DND-41 (cell line): ENCODE measurements at regions not wholly inside any gene's neighbourhood (a gene's known extent, or its start where the extent isn't known, plus 50 kb on each side); places are given as distances from the start of the nearest gene placed in this dataset.

ENCODE experiments used
- ATAC-seq: fragments of 200-7000 bp; cut with Tn5 transposase; 3 replicates; pipeline ENCODE4 v1.9.1; 2021; ENCODE audit warnings: low read depth; ENCODE audit not compliant: insufficient read depth
- DNase-seq: peaks from one replicate; pipeline ENCODE4 v3.0.0-alpha.2; 2020
- H2AFZ ChIP-seq: 2 replicates; pipeline ENCODE4 v1.6.0; 2012; ENCODE audit warnings: low read depth, low read length
- H3K27ac ChIP-seq: 2 replicates; pipeline ENCODE4 v1.5.1; 2012; ENCODE audit warnings: low read length, inconsistent platforms
- H3K27me3 ChIP-seq: fragments of 200-600 bp; sonication (generic); 2 replicates; pipeline ENCODE4 v1.6.0; 2012; ENCODE audit warnings: low read length, mild to moderate bottlenecking, inconsistent platforms; ENCODE audit not compliant: insufficient read depth, poor library complexity
- H3K36me3 ChIP-seq: 2 replicates; pipeline ENCODE4 v1.5.1; 2012; ENCODE audit warnings: low read length, inconsistent platforms; ENCODE audit not compliant: insufficient read depth
- H3K4me1 ChIP-seq: 2 replicates; pipeline ENCODE4 v1.5.1; 2012; ENCODE audit warnings: mild to moderate bottlenecking, low read length; ENCODE audit not compliant: insufficient read depth
- H3K4me2 ChIP-seq: 2 replicates; pipeline ENCODE4 v1.6.0; 2012; ENCODE audit warnings: mild to moderate bottlenecking, moderate library complexity, low read length, inconsistent platforms; ENCODE audit not compliant: insufficient read depth
- H3K4me3 ChIP-seq, 2 experiments: fragments of 200-600 bp in 1 of 2; shearing (Covaris generic) in 1 of 2; 2 replicates each; pipeline ENCODE4 v1.5.1; 2012 to 2016; ENCODE audit warnings: inconsistent platforms in 2 of 2, low read length in 2 of 2, mild to moderate bottlenecking in 2 of 2, low read depth in 1 of 2, moderate library complexity in 1 of 2
- H3K79me2 ChIP-seq: 2 replicates; pipeline ENCODE4 v1.6.0; 2012; ENCODE audit warnings: low read length, inconsistent platforms; ENCODE audit not compliant: insufficient read depth
- H3K9ac ChIP-seq: 2 replicates; pipeline ENCODE4 v1.6.0; 2012; ENCODE audit warnings: low read depth, mild to moderate bottlenecking, inconsistent platforms, low read length, moderate library complexity
- H3K9me3 ChIP-seq: 2 replicates; pipeline ENCODE4 v1.5.1; 2012; ENCODE audit warnings: low read length, moderate library complexity, mild to moderate bottlenecking, inconsistent platforms; ENCODE audit not compliant: insufficient read depth, severe bottlenecking
- H4K20me1 ChIP-seq: 2 replicates; pipeline ENCODE4 v1.6.0; 2012; ENCODE audit warnings: low read length; ENCODE audit not compliant: insufficient read depth
- CTCF ChIP-seq: IDR thresholded peaks from 2 replicates; pipeline ENCODE4 v1.5.1; 2012; ENCODE audit warnings: borderline replicate concordance, low read length, moderate library complexity, mild to moderate bottlenecking; ENCODE audit not compliant: poor library complexity, severe bottlenecking; ENCODE audit errors: extremely low read depth
- EZH2 ChIP-seq: IDR thresholded peaks from 3 replicates; pipeline ENCODE4 v1.6.1; 2012; ENCODE audit warnings: borderline replicate concordance, low read depth, mild to moderate bottlenecking, moderate library complexity, low read length, inconsistent platforms; ENCODE audit not compliant: severe bottlenecking

DNA sequence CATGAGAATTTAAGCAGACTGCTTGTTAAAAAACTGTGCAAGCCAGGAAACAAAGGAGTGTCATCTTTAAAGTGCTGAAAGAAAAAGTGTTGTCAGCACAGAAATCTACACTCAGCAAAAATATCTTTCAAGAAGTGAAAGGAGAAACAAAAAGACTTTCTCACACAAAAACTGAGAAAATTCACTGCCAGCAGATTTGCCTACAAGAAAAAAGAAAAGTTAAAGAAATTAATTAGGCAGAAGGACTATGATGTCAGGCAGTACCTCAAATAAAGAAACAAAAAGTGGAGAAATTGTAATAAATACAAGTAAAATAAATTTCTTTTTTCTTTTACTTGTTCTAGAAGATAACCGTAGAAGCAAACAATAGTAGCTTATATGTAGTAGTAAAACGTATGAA is 171.6 kb upstream of the CEP162 start:
- ATAC-seq = no peak
- TF ChIP-seq EZH2 (no peak), CTCF (no peak)
- H3K36me3 ChIP-seq = no peaks in the 10 kb centered on the region
- no peaks in the 10 kb centered on the region for H3K4me1 ChIP-seq
- DNase-seq = no peak
- no peaks in the 10 kb centered on the region for H3K9me3 ChIP-seq
- H3K4me3 ChIP-seq = no peak overlapping the region
- H3K9ac ChIP-seq = no peak overlapping the region
- no peaks in the 10 kb centered on the region for H3K27me3 ChIP-seq
- no peak overlapping the region for H3K27ac ChIP-seq
- H4K20me1 ChIP-seq = no peaks in the 10 kb centered on the region
- H3K4me2 ChIP-seq = no peak overlapping the region
- no peaks in the 10 kb centered on the region for H3K79me2 ChIP-seq
- no peak overlapping the region for H2AFZ ChIP-seq

DNA sequence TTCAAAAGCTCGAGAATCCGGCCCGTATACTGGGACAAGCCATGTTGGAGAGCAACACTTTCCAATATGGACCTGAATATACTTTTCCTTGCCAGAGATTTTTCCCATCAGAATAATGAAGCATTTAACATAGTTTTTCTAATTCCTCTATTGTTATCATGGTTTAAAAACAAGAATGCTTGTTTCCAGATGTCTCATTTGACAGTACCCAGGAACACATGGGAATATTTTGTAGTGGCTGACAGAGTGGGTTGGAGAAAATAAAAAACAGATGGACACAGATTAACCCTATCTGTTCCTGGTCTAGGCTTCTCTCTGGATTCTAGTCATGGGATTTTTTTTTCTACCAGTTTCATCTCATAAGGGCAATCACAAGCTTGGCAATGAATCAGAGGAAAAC is 164.8 kb upstream of the CEP162 start:
- TF ChIP-seq CTCF (no peak), EZH2 (no peak)

GRCh38 chr6:84390851-84391250 is 163.4 kb upstream of the CEP162 start:
- Histone ChIP-seq H3K27me3 (no peaks in the 10 kb centered on the region), H3K9me3 (no peaks in the 10 kb centered on the region), H3K4me2 (no peak overlapping the region), H2AFZ (no peak overlapping the region), H4K20me1 (no peaks in the 10 kb centered on the region), H3K9ac (no peak overlapping the region), H3K36me3 (no peaks in the 10 kb centered on the region), H3K4me3 (no peak overlapping the region), H3K79me2 (no peaks in the 10 kb centered on the region), H3K4me1 (no peaks in the 10 kb centered on the region), H3K27ac (no peak overlapping the region)
- ATAC-seq = no peak
- DNase-seq = no peak
- no peak for TF ChIP-seq CTCF
- TF ChIP-seq EZH2 = no peak

More for the DNA sequence above, 164.8 kb upstream of the CEP162 start:
- ATAC-seq = no peak
- no peaks in the 10 kb centered on the region for H3K27me3 ChIP-seq
- DNase-seq = no peak
- H3K27ac ChIP-seq = no peak overlapping the region
- H3K9ac ChIP-seq = no peak overlapping the region
- no peaks in the 10 kb centered on the region for H3K9me3 ChIP-seq
- no peaks in the 10 kb centered on the region for H3K79me2 ChIP-seq
- no peaks in the 10 kb centered on the region for H3K4me1 ChIP-seq
- H3K4me2 ChIP-seq = no peak overlapping the region
- no peaks in the 10 kb centered on the region for H4K20me1 ChIP-seq
- H2AFZ ChIP-seq = no peak overlapping the region
- H3K4me3 ChIP-seq = no peak overlapping the region
- H3K36me3 ChIP-seq = no peaks in the 10 kb centered on the region

- Histone ChIP-seq H3K27me3 (no peaks in the 10 kb centered on the region), H3K9me3 (no peaks in the 10 kb centered on the region), H3K9ac (no peak overlapping the region), H3K79me2 (no peaks in the 10 kb centered on the region), H3K27ac (no peak overlapping the region), H3K36me3 (no peaks in the 10 kb centered on the region), H2AFZ (no peak overlapping the region), H3K4me1 (no peaks in the 10 kb centered on the region), H3K4me2 (no peak overlapping the region), H4K20me1 (no peaks in the 10 kb centered on the region), H3K4me3 (no peak overlapping the region)
- no peak for DNase-seq
- no peak for TF ChIP-seq EZH2
- no peak for TF ChIP-seq CTCF
- ATAC-seq = no peak
Observed at GRCh38 chr6:84390334-84390733, 162.9 kb upstream of the CEP162 start.
